GM13976 (cell line): ENCODE measurements at regions not wholly inside any gene's neighbourhood (a gene's known extent, or its start where the extent isn't known, plus 50 kb on each side); places are given as distances from the start of the nearest gene placed in this dataset.

ENCODE experiments used
- DNase-seq: peaks from one replicate; pipeline ENCODE4 v3.0.0; 2012; ENCODE audit warnings: low spot score
- CTCF ChIP-seq: IDR thresholded peaks from 2 replicates; pipeline ENCODE4 v1.5.1; 2012; ENCODE audit warnings: borderline replicate concordance, mild to moderate bottlenecking; ENCODE audit not compliant: insufficient read depth; ENCODE audit errors: extremely low read depth, missing control alignments, control extremely low read depth
- in situ Hi-C: fragments of 300-500 bp; cut with MboI; formaldehyde crosslinking; loops from one replicate; pipeline ENCODE4 v1.12.0; 2022; ENCODE audit warnings: low sequenced_read_pairs, mixed read lengths, inconsistent platforms; ENCODE audit not compliant: unreplicated experiment

- DNase-seq: no peak
- TF ChIP-seq CTCF: no peak
- in situ Hi-C loops: no loop called here
Observed at GRCh38 chr13:109426690-109426990, 359.7 kb downstream of the IRS2 start.

- in situ Hi-C loops: no loop called here
- DNase-seq: no peak
- no peak for TF ChIP-seq CTCF
Observed at GRCh38 chr13:109425821-109426689, 360.3 kb downstream of the IRS2 start.

- in situ Hi-C loops: no loop called here
- no peak for TF ChIP-seq CTCF
- no peak for DNase-seq
Observed at GRCh38 chr13:109422161-109422560, 364.2 kb downstream of the IRS2 start.

GRCh38 chr13:109419896-109420295 is 366.5 kb downstream of the IRS2 start:
- in situ Hi-C loops: no loop called here
- DNase-seq: no peak
- no peak for TF ChIP-seq CTCF

- DNase-seq: no peak
- in situ Hi-C loops: no loop called here
- TF ChIP-seq CTCF: no peak
Observed at GRCh38 chr13:109418111-109418510, 368.3 kb downstream of the IRS2 start.

- TF ChIP-seq CTCF: no peak
- no peak for DNase-seq
- in situ Hi-C loops: no loop called here
Observed at GRCh38 chr13:109416001-109416400, 370.4 kb downstream of the IRS2 start.
